Muscle of back (tissue), 3 donors: ENCODE measurements at regions not wholly inside any gene's neighbourhood (a gene's known extent, or its start where the extent isn't known, plus 50 kb on each side); places are given as distances from the start of the nearest gene placed in this dataset.
A peak's percentile ranks its signal among the peaks of the same experiment; 100 is the strongest.
"Not testable (repeated sequence)": the region's sequence is repeated elsewhere in the genome, so short reads cannot be mapped to it uniquely, and the experiment has no call there.

ENCODE experiments used
- DNase-seq, 3 donors: peaks; one replicate each; pipeline versions ENCODE4 v3.0.0 to v3.0.0-alpha.2; 2013

DNA sequence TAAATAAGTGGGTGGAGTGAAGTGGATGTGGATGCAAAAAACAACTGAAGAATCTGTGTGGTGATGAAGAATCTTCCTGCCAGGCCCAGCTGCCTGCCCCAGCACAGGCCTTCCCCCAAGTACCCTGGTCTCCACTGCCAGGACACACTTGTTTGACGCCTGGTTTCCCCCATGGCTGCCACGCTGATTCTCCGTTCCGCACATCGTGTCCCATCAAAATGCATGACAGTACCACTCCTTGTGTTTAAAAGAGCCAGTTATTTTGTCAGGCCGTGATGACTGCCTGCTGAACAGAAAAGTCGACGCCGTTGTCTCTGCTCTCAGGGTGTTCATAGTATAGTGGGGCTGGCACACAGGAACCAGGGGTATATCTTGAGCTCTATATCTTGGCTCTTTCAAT, 50.3 kb upstream of the KYNU start:
- DNase-seq, result no peak

DNA sequence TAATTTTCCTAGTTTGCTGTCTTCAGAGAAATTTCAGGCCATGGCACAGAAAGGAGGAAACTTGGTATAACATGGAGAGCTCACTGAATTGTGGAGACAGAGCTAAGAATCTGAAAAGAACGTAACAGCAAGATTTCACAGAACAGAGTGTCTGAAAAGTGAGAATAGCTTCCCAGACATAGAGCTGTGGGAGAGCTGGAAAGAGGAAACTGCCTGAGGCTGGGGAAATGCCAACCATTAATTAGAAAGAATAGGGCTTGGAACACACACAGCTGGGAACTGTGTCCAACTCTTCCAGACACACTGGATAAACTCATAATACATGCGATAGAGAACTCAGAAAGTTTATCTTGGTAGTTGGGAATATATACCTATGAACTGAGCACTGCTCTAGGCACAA, 51.6 kb upstream of the KYNU start:
- DNase-seq, result peak in 1 of 3 donors; percentile 0

- no peak for DNase-seq
Observed at GRCh38 chr2:142824756-142825155, 52.7 kb upstream of the KYNU start.

DNA sequence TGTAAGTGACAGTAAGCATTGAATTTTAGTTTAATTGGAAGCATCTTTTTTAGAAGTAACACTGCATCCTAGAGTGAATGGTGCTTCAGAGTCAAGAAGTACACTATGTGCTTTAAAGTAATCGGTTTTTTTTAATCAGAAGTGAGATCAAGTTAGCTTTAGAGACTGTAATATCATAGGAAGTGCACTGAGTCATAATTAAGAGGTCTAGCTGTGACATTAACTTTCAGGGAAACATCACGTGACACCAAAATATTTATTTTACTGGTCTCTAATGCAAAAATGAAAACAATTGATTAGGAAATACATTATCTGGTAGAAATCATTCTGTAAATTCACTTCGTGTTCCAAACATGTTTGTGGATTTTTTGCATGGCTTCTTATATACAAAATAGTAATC, 55.3 kb upstream of the KYNU start:
- no peak for DNase-seq

DNA sequence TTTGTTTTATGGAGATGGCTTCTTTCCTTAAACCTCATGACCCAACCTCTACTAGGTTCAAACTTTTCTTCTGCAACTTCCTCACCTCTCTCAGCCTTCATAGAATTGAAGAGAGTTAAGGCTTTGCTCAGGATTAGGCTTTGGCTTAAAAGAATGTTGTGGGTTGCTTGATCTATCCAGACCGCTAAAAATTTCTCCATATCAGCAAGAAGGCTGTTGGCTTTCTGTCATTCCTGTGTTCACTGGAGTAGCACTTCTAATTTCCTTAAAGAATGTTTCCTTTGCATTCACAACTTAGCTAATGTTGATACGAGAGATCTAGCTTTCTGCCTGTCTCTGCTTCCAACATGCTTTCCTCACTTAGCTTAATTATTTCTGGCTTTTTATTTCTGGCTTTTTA, 58.1 kb upstream of the KYNU start:
- DNase-seq, result no peak

GRCh38 chr2:142815375-142815774, 62.1 kb upstream of the KYNU start:
- DNase-seq, result no peak

DNA sequence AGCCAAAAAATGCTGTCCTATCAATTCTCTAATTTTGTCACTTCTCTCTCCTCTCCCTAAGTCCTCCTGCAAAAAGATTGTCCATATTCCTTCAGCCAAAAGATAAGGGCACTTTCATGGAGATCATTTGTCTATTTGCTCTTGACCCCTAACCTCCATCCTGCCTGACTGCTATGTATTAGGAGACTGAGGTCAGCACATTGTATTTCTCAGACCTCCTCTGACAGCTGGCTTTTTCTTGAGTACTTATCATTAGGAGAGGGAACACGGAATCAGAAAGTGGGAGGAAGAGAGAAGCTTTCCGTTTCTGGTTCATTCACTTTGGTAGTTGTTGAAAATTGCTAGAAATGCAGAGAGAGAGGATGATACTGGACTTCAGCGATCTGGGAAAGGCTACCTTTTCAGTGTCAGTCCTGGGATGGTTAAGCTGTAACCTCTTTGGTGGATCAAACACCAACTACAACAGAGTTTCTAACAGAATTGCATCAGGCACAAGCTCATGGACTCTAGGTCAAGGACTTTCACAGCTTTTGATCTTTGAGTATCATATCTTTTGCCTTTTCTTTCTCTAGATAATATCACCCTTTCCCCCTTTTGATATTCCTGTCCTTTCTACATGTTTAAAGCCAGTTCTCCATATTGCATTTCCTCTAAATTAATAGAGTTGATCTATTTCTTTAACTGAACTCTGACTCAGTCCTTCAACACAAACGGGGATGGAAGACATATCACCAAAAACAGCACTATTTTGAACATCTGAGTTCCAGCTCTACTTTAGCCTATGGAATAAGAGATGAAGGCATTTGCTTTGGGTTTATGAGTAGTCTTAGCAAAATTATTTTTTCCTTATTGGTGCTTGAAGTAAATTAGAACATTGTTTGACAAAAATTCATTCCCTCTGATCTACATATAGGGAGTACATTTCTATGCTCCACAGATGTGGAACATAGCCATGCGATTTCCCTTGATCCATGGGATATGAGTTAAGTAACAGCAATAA, 63.3 kb upstream of the KYNU start:
- no peak for DNase-seq

GRCh38 chr2:142811644-142812043, 65.8 kb upstream of the KYNU start:
- not testable (repeated sequence) for DNase-seq

DNA sequence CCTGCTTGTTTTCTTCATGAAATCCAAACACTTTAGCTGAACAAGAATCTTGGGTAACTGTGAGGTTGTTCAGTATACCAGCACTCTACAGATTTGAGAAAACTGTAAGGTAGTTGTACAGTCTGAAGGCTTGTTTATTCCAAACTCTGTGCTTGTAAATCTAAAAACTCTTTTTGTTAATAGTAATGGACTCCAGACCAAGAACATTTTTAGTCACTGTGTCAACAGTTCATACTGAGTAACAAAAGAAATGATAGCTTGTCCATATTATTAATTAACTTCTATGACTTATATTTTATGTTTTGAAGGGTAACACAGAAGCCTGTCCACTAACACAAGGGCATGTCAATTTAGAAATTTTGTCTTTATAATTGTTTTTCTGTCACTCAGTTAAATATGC, 72.2 kb upstream of the KYNU start:
- DNase-seq, result no peak

DNA sequence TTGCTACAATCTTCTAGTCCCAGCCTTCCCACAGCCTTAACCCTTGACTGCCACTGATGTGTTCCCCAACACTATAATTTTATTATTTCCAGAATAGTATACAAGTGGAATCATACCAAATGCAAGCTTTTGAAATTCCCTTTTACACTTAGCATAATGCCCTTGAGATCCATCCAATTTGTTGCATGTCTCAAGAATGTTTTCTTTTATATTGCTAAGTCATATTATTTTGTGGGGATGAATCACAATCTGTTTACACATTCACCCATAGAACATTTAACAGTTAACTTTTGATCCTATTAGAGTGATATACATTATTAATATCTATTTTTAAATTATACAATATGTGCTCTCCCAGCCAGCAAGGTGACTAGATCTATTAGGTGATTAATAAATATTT, 74.3 kb upstream of the KYNU start:
- no peak for DNase-seq

DNA sequence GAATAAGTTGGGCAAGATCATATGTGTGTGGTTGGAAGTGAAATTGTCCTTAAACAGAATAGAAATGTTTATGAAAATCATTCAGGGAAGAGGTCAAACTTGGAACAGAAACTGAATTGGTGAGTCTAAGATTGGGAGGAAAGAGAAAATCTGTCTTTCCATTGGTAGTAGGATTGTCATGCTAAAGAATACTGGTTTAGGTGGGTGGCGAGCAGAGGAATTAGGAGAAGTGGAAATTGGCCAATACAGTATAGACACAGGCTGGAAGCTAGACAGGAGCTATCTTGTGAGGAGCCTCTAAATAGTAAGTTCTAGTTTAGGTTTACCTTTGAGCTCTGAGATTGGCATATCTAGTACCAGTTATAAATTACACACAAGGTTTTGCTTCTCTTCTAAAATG, 80.9 kb upstream of the KYNU start:
- no peak for DNase-seq

- no peak for DNase-seq
Observed at GRCh38 chr2:142796161-142796560, 81.3 kb upstream of the KYNU start.

- no peak for DNase-seq
Observed at GRCh38 chr2:142794850-142795249, 82.6 kb upstream of the KYNU start.

DNA sequence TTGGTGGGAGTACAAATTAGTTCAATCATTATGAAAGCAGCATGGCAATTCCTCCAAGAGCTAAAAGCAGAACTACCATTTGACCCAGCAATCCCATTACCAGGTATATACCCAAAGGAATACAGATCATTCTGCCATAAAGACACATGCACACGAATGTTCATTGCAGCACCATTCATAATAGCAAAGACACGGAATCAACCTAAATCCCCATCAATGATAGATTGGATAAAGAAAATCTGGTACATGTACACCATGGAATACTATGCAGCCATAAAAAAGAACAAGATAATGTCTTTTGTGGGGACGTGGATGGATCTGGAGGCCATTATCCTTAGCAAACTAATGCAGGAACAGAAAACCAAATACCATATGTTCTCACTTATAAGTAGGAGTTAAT, 85.1 kb upstream of the KYNU start:
- not testable (repeated sequence) for DNase-seq

GRCh38 chr2:142791335-142791734, 86.1 kb upstream of the KYNU start:
- no peak for DNase-seq

DNA sequence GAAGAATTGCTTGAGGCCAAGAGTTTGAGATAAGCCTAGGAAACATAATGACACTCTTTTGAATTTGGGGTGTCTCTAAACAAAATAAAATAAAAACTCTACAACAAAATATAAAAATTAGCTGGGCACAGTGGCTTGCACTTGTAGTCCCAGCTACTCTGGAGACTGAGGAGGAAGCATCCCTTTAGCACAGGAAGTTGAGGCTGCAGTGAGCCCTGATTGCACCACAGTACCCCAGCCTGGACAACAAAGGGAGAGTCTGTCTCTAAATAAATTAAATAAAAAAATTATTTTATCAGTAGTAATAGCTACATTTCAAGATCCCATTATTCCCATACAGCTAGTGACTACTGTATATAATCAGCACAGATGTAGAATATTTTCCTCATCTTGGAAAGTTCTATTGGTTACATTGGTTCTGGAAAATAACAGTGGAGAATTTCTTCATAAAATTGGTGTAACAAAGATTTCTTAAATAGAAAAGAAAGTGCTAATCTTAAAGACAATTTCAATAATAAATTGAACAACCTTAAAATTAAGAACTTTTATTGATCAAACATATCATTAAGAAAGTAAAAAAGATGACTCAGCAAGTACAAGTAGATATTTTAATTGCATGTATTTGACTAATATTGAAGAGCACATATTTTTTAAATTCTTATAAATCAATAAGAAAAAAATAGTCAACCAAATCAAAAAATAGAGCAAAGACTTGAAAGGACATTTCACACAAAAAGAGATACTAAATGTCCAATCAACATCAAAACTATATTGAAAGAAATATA, 90.4 kb upstream of the KYNU start:
- DNase-seq, result no peak

DNA sequence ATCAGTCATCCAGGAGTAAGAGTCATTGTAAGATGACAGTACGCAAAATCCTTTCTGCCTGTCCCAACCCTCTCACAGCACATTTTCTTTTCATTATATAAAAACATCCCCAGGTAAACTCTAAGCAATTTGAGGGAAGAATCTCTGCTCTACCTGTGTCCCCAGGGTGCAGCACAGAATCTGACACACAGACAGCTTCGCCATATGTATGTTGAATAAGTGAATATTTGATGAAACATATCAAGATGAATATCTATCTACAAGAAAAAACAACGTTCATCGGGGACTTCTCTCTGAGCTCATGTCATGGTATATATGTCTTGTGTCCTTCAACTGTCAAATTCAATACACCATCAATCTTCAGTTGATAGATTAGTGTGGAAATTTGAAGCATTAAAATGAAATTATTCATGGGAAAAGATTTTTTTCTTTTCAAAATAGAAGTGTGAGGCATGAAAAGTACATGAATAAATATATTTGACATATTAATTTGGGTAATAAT, 94.5 kb upstream of the KYNU start:
- no peak for DNase-seq

DNA sequence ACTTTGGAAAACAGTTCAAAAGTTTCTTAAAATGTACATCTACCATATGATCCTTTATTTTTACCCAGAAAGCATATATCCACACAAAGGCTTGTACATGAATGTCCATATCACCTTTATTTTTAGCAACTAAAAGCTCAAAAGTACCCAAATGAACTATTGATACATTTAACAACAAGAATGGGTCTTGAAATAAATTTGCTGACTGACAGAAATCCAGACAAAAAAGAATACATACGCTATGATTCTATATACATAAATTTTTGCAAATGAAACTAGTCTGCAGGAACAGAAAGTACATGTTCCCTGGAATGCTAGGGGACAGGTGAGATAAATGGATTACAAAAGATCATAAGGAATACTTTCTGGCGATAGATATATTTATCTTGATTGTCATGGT, 96.3 kb upstream of the KYNU start:
- DNase-seq, result no peak

GRCh38 chr2:142778289-142778688, 99.2 kb upstream of the KYNU start:
- DNase-seq, result no peak

DNA sequence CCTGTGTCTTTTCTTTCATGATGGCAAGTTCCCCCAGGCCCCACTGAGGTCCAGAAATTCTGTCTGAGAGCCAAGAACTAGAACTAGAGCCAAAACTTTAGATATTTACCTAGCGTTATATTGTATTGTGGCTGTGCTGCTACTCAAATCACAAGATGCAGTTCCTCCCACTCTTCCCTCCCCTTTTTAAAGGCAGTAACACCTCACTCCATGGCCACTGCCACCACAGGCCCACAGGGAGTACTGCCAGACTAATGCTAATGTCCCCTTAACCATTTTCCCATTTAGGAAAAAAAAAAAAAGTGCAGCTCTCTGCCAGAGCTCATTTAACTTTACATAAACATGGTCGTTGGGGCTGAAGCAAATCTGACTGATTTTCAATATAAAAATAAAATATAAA, 99.7 kb upstream of the KYNU start:
- DNase-seq, result no peak

- DNase-seq, result no peak
Observed at GRCh38 chr2:142769761-142770160, 107.7 kb upstream of the KYNU start.

DNA sequence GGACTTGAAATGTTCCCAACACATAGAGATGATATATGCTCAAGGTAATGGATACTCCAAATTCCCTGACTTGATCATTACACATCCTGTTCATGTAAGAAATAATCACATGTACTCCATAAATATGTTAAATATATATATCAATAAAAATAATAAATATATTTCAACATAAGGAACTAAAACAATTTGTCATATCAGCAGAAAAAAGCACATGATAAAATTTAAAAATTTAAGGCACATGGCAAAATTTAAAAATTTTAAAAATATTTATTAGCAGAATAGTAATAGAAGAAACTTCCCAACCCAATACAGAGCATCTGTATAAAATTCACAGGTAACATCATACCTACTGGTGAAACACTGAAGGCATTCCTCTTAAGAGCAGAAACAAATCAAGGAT, 109.6 kb upstream of the KYNU start:
- DNase-seq, result no peak

DNA sequence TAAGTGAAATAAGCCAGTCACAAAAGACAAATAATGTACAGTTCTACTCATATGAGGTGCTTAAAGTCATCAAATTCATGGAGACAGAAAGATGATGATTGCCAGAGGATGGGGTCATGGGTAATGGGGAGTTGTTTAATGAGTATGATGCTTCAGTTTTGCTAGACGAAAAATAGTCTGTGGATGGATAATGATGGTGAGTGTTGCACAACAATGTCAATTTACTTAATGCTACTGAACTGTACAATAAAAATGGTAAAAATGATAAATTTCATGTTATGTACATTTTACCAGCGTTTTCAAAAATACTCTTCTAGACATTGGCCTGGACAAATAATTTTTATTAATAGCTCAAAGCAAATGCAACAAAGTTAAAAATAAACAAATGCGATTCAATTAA, 118.5 kb upstream of the KYNU start:
- DNase-seq, result no peak
